ENCODE measurements at regions not wholly inside any gene's neighbourhood (a gene's known extent, or its start where the extent isn't known, plus 50 kb on each side); places are given as distances from the start of the nearest gene placed in this dataset.
"Not testable (repeated sequence)": the region's sequence is repeated elsewhere in the genome, so short reads cannot be mapped to it uniquely, and the experiment has no call there.

- no peak for DNase-seq
These were observed 110.8 kb upstream of the GREM2 start for GRCh38 chr1:240722788-240723187.

GRCh38 chr1:240720976-240721375 is 109.0 kb upstream of the GREM2 start:
- DNase-seq = no peak

GRCh38 chr1:240719953-240720700 is 108.2 kb upstream of the GREM2 start:
- DNase-seq = no peak

GRCh38 chr1:240716538-240716937 is 104.6 kb upstream of the GREM2 start:
- not testable (repeated sequence) for DNase-seq

- DNase-seq = no peak
These were observed 102.8 kb upstream of the GREM2 start for GRCh38 chr1:240714568-240715292.

GRCh38 chr1:240712014-240712731 is 100.2 kb upstream of the GREM2 start:
- DNase-seq = no peak

- DNase-seq = no peak
These were observed 99.1 kb upstream of the GREM2 start for GRCh38 chr1:240711020-240711419.

- DNase-seq = no peak
These were observed 97.7 kb upstream of the GREM2 start for GRCh38 chr1:240709676-240710075.

GRCh38 chr1:240706150-240706935 is 94.4 kb upstream of the GREM2 start:
- DNase-seq = no peak

- DNase-seq = no peak
These were observed 93.6 kb upstream of the GREM2 start for GRCh38 chr1:240705579-240705978.

- no peak for DNase-seq
These were observed 89.5 kb upstream of the GREM2 start for GRCh38 chr1:240701412-240701811.

- DNase-seq = no peak
These were observed 83.5 kb upstream of the GREM2 start for GRCh38 chr1:240695416-240695815.

GRCh38 chr1:240693844-240694243 is 81.9 kb upstream of the GREM2 start:
- DNase-seq = no peak

- no peak for DNase-seq
These were observed 81.1 kb upstream of the GREM2 start for GRCh38 chr1:240693036-240693435.

- peak; percentile 27 for DNase-seq
These were observed 80.2 kb upstream of the GREM2 start for GRCh38 chr1:240691909-240692705.

GRCh38 chr1:240691501-240691900 is 79.5 kb upstream of the GREM2 start:
- no peak for DNase-seq

GRCh38 chr1:240687820-240688219 is 75.9 kb upstream of the GREM2 start:
- DNase-seq = no peak

- no peak for DNase-seq
These were observed 71.6 kb upstream of the GREM2 start for GRCh38 chr1:240683576-240683975.

- no peak for DNase-seq
These were observed 70.9 kb upstream of the GREM2 start for GRCh38 chr1:240682859-240683242.

- DNase-seq = no peak
These were observed 70.4 kb upstream of the GREM2 start for GRCh38 chr1:240682166-240682858.

GRCh38 chr1:240672132-240672811 is 60.3 kb upstream of the GREM2 start:
- no peak for DNase-seq
